Stimulated activated CD4-positive, alpha-beta T cell treated with anti-CD3 and anti-CD28 coated beads, Interleukin-1b, Interleukin-23, amount 100 ng/mL, for 1 hour (primary cell): ENCODE measurements at regions not wholly inside any gene's neighbourhood (a gene's known extent, or its start where the extent isn't known, plus 50 kb on each side); places are given as distances from the start of the nearest gene placed in this dataset.
"Not testable (repeated sequence)": the region's sequence is repeated elsewhere in the genome, so short reads cannot be mapped to it uniquely, and the experiment has no call there.

ENCODE experiments used
- DNase-seq, 2 donors: peaks; one replicate each; pipeline ENCODE4 v3.0.0-alpha.2; 2020; ENCODE audit warnings: low read depth in 2 of 2

DNA sequence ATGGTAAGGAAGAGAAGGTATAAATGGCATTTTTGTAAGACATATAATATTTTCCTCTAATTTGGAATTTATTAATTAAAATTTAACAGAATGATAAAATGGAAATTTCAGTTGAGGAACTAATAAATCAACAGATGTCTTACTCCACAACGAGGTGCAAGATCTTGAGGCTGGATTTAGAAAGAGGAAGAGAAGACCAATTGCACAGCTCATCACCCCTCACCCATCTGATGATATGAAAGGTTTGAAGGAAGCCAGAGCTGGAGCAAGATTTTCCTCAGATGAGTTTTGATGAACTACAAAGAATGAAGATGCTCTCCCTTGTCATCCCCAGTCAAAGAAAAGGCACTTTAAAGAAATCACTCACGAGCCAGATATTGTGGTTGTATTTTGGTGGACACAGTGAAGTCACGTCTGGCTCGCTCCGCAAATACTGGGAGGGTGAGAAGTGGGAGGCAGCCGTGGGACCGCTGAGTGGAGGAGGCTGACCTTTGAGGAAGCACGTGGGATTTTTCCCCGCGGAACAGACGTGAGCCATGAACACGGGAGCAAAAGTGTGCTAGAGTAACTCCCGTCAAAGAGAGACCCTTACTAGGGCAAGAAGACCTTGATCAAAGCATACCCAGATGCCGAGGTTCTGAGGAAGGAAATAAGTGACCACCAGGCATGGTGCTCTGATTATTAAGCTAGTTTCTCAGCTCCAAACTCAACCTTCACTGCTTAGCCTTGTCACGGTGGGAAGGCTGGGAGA lies 511.4 kb downstream of the RNF144A start:
- DNase-seq = no peak

DNA sequence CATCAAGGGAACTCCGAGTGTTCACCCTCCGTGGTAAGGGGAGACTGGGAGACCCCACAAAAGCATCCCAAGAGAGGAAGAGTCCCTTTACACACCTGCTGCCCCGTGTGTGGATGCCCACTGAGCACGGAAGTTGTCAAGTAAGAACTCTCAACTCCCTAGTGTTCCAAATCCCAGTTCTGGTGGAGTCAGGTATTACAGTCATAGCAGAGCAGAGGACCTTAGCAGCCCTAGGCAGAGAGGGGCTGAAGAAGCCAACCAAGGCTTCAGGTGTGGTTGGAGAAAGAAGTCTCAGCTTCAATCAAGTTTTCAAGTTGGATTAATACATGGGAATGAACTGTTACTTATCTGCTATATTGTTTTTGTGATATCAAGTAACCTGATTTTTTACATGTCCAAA lies 512.5 kb downstream of the RNF144A start:
- DNase-seq = no peak

DNA sequence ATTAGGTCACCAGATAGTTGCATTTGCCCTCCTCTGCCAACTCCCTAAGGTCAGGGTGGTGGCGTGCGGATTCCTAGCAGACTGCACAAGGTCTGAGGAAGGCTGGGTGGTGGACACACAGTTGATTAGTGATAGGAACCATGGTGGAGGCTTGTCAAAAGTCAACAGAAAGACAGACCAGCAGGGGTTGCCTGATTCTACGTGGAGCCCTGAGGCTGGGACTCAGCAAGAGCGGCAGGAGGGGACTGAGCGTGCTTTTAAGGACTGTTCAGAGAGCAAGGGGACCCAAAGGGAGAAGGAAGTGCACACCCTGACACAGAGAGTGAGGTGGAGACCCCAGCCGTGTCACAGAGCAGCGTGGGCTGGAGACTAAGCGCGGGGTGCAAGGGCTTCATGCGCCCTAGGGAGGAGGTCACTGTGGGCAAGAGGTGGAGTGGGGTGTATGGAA lies 513.2 kb downstream of the RNF144A start:
- no peak for DNase-seq

DNA sequence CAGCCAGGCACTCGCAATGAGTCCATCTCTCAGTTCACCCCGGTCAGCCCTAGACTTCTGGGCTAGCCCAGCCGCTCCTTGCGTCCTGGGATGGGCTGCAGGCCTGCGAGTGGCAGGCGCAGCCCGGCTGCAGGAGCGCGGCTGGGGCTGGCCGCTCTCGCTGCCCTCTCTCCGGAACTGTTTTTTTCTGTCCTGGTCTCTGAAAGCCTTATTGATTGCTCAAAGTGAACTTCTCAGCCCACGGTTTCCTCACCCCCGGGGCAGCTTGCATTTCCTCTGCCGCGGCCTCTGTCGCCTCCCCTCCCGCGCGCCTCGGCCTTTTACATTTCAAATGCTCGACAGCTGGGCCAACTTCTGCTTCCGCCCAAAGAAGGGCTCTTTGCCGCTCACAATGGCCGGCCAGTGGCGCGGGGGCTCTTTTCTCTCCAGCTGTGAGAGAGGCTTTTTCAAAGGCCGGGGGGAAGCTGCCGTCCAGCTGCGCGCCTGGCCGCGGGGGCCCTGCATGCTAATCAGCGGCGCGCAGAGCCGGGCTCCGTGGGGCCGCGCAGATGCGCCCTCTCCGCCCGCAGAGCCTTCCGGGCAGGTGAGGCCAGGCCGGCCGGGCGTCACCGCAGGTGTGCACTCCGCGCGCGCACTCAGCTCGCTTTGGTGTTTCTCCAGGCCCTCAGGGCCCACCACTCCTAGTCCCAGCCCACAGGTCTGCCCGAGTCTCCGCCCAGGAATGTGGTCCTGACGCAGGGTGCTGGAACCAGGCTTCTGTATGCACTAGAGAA lies 513.8 kb downstream of the RNF144A start:
- DNase-seq = no peak

DNA sequence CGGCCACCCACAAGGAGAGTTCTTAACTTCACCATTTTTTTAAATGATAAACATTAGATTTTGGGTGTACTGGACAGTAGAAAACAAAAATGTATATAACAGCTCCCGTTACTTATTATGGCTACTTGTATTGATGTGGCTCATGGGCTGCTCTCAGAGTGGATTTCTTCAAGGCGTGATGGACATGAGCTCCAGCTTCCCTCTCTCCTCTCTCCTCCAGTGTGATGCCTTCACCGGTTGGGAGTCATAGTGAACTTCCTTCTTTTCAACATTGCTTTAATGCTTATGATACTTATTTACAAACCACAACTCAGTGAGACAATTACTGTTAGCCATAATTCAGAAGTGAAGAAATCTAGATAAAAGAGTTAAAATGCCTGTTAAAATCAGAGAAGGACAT lies 515.2 kb downstream of the RNF144A start:
- no peak for DNase-seq

DNA sequence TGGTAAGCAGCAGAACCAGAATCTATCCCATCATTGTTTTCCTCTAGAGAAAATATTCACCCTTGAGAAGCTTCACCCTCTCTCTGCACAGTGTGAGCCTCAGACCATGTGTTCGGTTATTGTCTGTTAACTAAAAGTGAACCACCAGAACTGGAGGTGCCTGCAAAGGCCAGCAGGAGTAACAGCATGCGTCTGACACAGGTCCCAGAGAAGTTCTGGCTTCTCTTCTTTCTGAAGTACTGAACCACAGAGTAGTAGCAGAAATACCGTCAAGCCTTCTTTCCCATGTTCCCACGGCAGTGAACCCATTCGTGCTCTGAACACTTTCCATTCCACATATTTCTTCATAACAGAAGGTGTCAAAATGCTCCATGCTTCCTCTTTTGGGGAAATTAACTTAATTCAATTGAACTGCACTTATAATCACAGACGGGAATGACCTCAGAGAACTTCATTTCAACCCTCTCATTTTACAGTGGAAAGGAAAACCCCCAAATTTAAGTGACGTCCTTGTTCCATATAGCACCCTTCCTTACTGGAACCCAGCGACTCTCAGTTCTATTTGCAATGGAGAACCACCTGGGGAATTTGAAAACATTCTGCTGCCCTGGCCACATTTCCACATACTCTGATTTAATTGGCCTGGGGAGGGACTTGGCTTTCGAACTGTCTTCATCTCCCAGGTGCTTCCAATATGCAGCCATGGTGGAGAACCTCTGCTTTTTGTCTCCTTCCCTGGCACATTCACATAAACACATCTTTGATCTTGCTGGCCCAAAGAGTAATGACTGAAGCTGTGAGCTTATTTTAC lies 519.1 kb downstream of the RNF144A start:
- no peak for DNase-seq

DNA sequence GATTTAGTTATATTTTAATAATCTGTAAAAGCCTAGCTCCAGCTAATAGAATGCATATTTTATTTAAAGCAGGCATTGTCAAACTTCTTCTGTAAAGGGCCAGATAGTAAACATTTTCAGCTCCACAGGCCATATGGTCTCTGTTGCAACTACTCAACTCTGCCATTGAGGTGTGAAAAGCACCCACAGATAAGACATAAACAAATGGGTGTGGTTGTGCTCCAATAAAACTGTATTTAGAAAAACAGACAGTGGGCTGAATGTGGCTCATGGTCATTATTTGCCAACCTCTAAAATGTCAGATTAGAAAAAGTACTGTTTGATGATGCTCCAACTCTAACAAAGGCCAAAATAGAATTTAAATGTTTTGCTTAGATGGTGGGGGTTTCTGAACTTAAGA lies 519.9 kb downstream of the RNF144A start:
- DNase-seq = no peak

DNA sequence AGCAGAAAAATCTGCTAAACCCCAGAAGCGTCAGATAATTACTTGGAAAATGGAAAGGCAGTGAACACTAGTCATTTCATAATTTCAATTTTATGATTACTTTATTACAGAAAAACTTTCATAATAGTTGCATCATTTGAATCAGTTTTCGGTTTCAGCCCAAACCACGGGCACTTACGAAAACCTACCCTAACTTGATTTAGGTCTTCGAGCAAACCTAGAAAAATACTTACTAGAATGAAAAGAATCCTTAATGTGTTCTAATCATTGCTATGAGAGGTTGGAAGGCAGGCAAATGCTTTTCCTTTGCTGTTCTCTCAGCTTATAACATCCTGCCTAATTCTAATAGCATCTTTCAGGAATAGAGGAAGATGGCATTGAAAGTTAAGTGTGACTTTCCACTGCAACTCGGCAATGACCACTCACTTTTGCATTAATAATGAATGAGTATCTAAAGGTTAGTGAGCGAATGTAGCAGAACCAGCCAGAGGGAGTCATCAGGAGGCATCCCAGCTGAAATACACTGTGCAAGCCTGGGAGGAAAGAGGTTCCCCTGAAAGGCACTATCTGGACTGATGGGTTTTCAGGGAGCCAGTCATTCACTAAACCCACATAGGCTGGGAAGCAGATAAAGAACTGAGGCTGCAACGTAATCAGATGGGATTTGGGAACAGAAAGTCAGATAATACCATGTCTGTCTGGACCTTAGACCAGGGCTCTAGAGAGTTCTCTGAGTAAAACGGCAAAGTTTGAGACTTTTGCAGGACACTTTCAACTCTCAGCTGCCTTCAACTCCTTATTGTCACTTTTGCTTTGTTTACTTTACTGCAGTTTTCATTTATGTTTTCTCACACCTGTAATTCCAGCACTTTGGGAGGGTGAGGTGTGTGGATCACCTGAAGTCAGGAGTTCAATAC lies 520.8 kb downstream of the RNF144A start:
- DNase-seq = no peak

DNA sequence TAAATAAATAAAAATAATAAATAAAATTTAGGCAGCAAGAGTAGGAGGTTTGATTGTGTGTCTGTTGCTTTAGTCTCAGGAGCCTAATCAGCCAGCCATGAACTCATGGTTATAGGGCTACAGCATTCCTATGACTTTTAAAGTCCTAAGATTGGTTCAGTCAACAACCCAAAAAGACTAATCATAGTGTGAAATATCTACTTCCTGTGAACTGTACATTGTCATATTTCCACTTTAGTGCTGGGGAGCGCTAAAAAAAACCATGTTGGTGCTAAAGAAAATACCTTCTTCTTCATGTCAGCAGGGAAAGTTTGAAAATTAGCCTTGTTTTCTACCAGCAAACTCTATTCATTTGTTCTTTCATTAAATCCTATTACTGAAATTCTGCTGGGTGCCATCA lies 521.6 kb downstream of the RNF144A start:
- DNase-seq = no peak

DNA sequence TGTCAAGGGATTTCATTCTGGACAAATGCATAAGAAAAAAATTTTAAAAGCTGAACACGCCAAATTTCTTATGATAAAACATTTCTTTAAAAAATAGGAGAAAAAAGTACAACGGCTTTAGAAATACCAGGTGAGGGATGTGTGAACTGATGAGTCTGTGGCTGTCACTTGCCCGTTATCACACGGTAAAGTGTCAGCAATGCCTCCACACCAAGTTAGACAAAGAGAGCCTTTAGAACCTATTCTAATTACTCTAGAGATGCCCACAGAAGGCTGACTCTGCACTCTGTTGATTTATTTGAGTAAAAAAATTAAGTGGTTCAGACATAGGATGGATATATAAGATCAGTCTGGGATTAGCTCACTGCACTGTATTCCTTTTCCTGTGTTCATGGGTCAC lies 523.8 kb downstream of the RNF144A start:
- DNase-seq = no peak

DNA sequence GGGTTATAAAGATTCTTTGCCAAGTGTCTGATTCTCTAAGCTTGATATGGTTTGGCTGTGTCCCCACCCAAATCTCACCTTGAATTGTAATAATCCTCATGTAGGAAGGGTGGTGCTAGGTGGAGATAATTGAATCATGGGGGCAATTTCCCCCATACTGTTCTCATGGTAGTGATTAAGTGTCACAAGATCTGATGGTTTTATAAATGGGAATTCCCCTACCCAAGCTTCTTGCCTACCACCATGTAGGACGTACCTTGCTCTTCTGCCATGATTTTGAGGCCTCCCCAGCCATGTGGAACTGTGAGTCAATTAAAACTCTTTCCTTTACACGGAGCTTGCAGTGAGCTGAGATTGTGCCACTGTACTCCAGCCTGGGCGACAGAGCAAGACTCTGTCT lies 524.6 kb downstream of the RNF144A start:
- not testable (repeated sequence) for DNase-seq

DNA sequence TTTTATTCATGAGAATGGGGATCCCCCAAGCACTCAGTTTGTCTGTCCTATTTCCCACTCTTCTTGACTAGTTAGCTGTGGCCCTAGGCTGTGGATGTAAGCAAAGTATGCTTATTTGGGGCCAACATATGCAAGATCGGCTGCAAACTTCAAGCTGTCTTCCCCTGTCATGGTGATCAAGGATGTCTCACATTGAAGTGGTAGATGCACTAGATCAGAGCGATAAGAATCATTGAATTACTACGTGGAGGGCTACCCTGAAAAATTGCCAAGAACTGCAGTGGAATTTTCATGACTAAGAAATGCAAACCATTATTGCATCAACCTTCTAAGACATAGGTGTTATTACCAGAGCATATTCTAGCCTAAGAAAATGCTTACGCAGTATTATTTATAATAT lies 527.4 kb downstream of the RNF144A start:
- no peak for DNase-seq

DNA sequence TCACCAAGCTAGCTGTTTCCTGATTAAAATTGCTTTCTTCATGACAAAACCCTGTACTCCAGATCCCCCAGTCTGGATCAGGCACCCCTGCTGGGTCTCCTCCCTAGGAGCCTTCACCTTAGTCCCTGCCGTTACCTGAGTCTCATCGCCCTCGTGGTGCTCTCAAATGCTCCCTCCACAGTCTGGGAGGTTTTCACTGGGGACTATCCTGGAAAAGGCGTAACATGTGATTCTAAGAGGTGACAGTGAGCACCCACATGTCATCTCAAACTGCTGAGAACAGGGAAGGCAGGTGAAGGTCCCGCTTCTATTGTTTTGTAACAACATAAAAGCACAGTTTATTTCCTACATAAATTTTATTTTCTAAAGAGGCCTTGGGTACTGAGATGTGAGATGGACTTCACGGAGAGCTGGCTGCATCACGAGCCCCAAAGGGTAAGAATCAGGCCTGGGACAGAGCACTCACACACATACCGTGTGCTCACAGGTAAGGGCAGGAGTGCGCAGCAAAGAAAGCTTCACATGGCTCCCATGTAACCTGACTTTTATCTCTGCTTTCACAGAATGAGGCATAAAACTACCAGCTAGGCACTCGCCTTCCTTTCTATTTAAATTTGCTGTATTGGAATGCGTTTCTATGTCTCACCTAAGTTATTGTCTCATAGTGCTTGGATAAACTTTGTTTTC lies 531.5 kb downstream of the RNF144A start:
- DNase-seq = no peak

DNA sequence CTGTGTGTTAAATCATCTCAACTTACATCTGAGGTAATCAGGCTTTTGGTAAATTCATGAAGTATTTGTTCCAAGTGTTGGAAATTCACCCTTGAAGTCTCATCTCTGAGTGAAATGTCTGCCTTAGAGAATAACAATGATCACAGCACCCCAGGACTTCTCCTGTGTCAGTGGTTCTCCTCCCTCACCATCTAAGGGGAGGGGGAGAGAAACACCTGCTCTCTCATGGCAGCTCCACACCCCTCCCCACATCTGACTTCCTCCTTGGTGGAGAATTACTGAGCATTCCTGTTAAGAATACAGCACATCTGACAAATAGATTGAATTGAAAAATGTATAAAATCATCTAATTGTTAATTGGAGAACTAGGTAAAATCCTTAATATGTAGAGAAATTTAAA lies 532.1 kb downstream of the RNF144A start:
- no peak for DNase-seq

DNA sequence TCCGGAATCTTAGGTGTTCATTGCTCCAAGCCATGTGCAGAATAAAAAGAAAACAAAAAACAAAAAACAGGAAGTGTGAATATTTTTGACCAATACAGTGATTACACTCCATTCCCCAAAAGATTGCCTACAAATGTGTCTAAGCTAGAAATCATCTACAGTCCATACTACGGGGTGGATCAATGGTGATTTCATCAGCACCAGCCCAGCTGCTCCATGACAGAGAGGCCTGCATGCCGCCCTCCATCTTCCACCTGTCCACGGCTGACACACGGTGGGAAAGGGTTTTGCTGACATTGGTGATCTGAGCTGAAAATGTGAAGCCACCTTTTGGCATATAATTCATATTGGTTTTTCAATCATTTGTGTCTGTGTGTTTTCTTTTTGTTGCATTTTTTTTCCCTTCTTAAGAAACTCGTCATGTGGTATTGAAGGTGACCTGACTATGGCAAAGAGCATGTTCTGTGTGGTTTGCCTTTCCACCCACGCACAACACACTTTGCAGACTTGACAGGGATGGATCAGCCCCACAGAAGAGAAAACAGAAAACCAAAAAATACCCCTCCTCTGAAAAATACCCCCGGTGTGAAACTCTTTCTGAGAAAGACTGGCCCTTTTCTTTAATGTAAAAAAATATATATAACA lies 533.1 kb downstream of the RNF144A start:
- no peak for DNase-seq

DNA sequence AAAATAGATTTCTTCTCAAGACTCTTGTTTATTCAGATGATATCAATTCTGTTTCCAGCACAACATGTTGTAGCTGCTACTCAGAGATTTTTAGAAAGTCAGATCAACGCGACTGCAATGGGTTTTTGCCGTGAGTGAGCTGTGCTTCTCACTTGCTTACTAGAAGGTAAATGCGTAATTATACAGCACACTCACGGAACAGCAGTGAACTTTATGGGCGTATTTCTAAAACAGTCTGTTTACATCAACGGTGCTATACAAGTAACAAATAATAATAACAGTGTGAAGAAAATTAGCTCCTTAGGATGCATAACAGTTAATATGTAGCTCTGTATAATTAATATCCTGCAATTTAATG lies 533.6 kb downstream of the RNF144A start:
- no peak for DNase-seq

DNA sequence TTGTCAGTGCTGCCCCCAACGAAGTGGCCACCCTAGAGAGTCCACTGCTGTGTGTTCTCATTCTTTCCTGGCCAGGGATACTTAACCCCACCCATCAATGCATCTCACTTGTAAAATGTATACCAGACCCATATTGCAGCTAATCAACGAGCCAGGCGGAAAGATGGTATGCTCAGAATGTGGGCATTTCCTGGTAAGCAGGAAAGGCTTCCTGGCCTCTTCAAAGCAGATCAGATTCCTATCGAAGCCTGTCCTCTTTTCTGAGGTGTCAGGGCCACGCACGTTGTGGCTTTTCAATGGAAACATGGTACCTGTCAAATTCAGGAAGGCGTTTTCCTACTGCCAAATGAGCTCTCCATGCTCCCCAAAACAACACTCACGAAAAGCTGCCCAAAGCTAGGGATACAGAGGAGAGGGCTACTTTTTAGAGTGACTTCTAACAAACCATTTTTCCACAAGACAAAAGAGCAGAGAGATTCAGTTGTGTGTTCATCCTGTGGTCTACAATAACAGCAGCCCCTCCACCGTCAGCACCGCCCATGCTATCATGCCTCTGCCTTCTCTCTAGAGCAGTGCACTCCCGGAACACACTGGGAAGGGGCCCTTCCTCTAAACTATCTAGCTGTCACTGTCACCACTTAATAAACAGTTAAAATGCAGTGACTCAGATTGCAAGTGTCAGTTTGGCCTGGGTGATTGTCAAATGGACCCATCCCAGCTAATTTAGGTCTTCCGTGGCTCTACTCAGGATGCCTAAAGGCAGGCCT lies 535.1 kb downstream of the RNF144A start:
- DNase-seq = no peak

DNA sequence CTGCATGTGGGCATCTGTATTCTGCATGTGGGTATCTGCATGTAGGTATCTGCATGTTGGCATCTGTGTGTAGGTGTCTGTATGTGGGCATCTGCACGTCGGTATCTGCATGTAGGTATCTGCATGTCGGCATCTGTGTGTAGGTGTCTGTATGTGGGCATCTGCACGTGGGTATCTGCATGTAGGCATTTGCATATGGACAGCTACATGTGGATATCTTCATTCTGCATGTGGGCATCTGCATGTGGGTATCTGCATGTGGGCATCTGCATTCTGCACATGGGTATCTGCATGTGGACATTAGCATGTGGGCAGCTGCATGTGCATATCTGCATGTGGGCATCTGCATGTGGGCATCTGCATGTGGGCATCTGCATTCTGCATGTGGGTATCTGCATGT lies 537.4 kb downstream of the RNF144A start:
- no peak for DNase-seq

DNA sequence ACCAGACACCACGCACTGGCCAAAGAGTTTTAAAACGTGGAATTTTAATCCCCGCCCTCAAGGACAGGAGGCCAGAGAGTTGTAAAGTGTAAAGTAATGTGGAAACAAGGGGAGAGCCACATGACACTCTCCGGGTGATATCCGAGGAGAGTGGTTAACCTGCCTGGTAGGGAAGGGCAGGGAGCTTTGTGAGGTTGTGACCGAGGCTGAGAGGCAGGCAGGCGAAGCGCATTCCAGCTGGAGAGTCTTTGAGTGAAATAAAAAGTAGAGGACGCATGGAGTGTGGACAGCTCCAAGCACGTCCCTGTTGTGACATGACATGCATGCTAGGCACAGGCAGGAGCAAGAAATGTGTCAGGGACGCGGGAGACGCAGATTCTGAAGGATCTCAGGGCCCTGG lies 539.5 kb downstream of the RNF144A start:
- DNase-seq = no peak

DNA sequence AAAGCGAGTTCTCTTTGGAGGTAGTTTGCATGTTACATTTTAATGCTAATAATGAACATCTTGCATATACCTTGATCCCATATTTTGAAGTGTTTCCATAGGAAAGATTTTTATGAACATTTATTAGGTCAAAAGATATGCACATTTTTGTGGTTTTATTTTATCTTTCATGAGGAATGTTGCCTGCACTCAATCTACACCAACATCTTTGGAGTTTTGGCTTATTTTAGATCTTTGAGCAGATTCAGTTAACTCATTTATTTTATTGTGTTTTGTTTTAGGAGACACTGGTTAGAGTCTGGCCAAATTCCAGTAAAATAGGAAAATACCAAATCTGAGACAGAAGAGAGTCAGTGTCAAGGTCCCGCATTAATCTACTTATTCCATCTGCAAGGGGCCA lies 540.9 kb downstream of the RNF144A start:
- DNase-seq = no peak
